ENCODE measurements at regions not wholly inside any gene's neighbourhood (a gene's known extent, or its start where the extent isn't known, plus 50 kb on each side); places are given as distances from the start of the nearest gene placed in this dataset.

GRCh38 chr15:59879506-59880265 is 124.4 kb upstream of the FOXB1 start:
- TF ChIP-seq CTCF (conservative IDR thresholded peaks at IDR 0.05 in 1 of 2, IDR thresholded peaks at IDR 0.05 in 1 of 2; ENCODE audit: low read depth in 1 of 2, low read length in 2 of 2) (no peak), EZH2 (IDR thresholded peaks at IDR 0.05; ENCODE audit: low read length, missing control alignments) (no peak)

Data from fibroblast of lung (primary cell).